K562 (cell line): ENCODE measurements at regions not wholly inside any gene's neighbourhood (a gene's known extent, or its start where the extent isn't known, plus 50 kb on each side); places are given as distances from the start of the nearest gene placed in this dataset.

Experiments used
- ATAC-seq: fragments of 200-7000 bp; cut with Tn5 transposase; 3 replicates; pipeline ENCODE4 v1.9.1; 2020; ENCODE audit warnings: moderate library complexity
- BruUV-seq: library from RNA; stranded (reverse); fragments of 400-500 nt; replicated peaks from 2 replicates; lab custom pipeline; 2021; lab: Mats Ljungman, UMichigan
- CTCF ChIA-PET: fragments of 300-600 bp; formaldehyde crosslinking; extraction: SDS; loops from one replicate; lab custom pipeline; 2021; ENCODE audit warnings: low intra/inter-chr PET ratio; lab: Yijun Ruan, JAX
- POLR2A ChIA-PET: fragments of 300-600, 350-650 bp; sonication (Branson Sonifier 250); formaldehyde crosslinking; extraction: SDS; loops from one replicate; lab custom pipeline; 2021; ENCODE audit warnings: antibody characterized with exemption, inconsistent platforms; lab: Yijun Ruan, JAX
- DNase-seq, 4 experiments: peaks; one replicate each; pipeline versions ENCODE4 v3.0.0 to v3.0.0-alpha.2; 2011 to 2018; ENCODE audit warnings: low spot score in 3 of 4, mixed read lengths in 3 of 4; ENCODE audit errors: extremely low read depth in 1 of 4
- FAIRE-seq: peaks from 2 replicates; lab custom pipeline; 2011; peaks lifted over from hg19 to GRCh38; lab: Jason Lieb, UNC
- H2AFZ ChIP-seq: 2 replicates; pipeline ENCODE4 v1.6.0; 2011; ENCODE audit warnings: low read depth, low read length, control low read depth, inconsistent platforms
- H3K27ac ChIP-seq: fragments of 200-600 bp; 3 replicates; pipeline ENCODE4 v1.8.0; 2011; ENCODE audit warnings: low read depth, mild to moderate bottlenecking, control low read depth, inconsistent platforms, low read length, moderate library complexity, mixed read lengths; ENCODE audit errors: extremely low read depth
- H3K27me3 ChIP-seq, 2 experiments: fragments of 300-600 bp in 1 of 2; 2 replicates in 1 of 2; 3 replicates in 1 of 2; pipeline versions ENCODE4 v1.6.0 to v1.8.0; 2011; ENCODE audit warnings: inconsistent platforms in 2 of 2, low read length in 2 of 2, mild to moderate bottlenecking in 1 of 2, mixed read lengths in 1 of 2, moderate library complexity in 1 of 2; ENCODE audit not compliant: control insufficient read depth in 2 of 2, insufficient read depth in 2 of 2
- H3K36me3 ChIP-seq: fragments of 300-600 bp; 3 replicates; pipeline ENCODE4 v1.8.0; 2011; ENCODE audit warnings: mild to moderate bottlenecking, low read length, inconsistent platforms; ENCODE audit not compliant: control insufficient read depth, insufficient read depth
- H3K4me1 ChIP-seq, 2 experiments: fragments of 200-600 bp in 1 of 2; replicated peaks in 1 of 2; 2 replicates in 1 of 2; 3 replicates in 1 of 2; pipeline versions ENCODE4 v1.5.1 to v1.8.0; 2011; ENCODE audit warnings: inconsistent platforms in 2 of 2, low read length in 2 of 2, mild to moderate bottlenecking in 1 of 2, mixed read lengths in 1 of 2, moderate library complexity in 1 of 2; ENCODE audit not compliant: control insufficient read depth in 2 of 2, insufficient read depth in 2 of 2
- H3K4me2 ChIP-seq: 2 replicates; pipeline ENCODE4 v1.6.1; 2011; ENCODE audit warnings: low read length, control low read depth, inconsistent platforms, mixed read lengths; ENCODE audit not compliant: insufficient read depth
- H3K4me3 ChIP-seq: fragments of 200-600 bp; sonication (generic), shearing (Covaris generic); 2 replicates; pipeline ENCODE4 v1.5.1; 2016; ENCODE audit warnings: control low read depth, inconsistent platforms
- H3K79me2 ChIP-seq: fragments of 200-600 bp; 3 replicates; pipeline ENCODE4 v1.8.0; 2011; ENCODE audit warnings: low read length, inconsistent platforms; ENCODE audit not compliant: control insufficient read depth, insufficient read depth
- H3K9ac ChIP-seq, 2 experiments: 2 replicates each; pipeline versions ENCODE4 v1.6.0 to v1.6.1; 2011; ENCODE audit warnings: low read depth in 2 of 2, low read length in 2 of 2, control low read depth in 1 of 2, inconsistent platforms in 1 of 2, mild to moderate bottlenecking in 1 of 2, mixed read lengths in 1 of 2; ENCODE audit not compliant: insufficient read depth in 1 of 2
- H3K9me1 ChIP-seq: one replicate; pipeline ENCODE4 v1.6.0; 2011; ENCODE audit warnings: inconsistent platforms, mild to moderate bottlenecking, low read length, moderate library complexity; ENCODE audit not compliant: control insufficient read depth, insufficient read depth
- H3K9me3 ChIP-seq: replicated peaks from 2 replicates; pipeline ENCODE4 v1.5.1; 2011; ENCODE audit warnings: low read depth, low read length, inconsistent platforms; ENCODE audit not compliant: control insufficient read depth, insufficient read depth
- H4K20me1 ChIP-seq: replicated peaks from 2 replicates; pipeline ENCODE4 v1.6.1; 2011; ENCODE audit warnings: low read length, inconsistent platforms, mixed read lengths; ENCODE audit not compliant: control insufficient read depth, insufficient read depth
- ASH1L ChIP-seq: fragments of 450-650 bp; IDR thresholded peaks from 2 replicates; pipeline ENCODE4 v1.6.1; 2018; ENCODE audit warnings: borderline replicate concordance, mild to moderate bottlenecking, low read depth; ENCODE audit not compliant: partially characterized antibody
- ELK1 ChIP-seq: sonication (generic); formaldehyde crosslinking; IDR thresholded peaks from 2 replicates; pipeline ENCODE4 v1.8.1; 2022; ENCODE audit warnings: missing genetic modification reagents
- ETV1 ChIP-seq: fragments of 450-650 bp; conservative IDR thresholded peaks from 2 replicates; pipeline ENCODE4 v1.6.1; 2016; ENCODE audit warnings: missing genetic modification characterization, control low read depth, low read depth, missing compliant biosample characterization
- FOXK1 ChIP-seq: sonication (generic); formaldehyde crosslinking; IDR thresholded peaks from 2 replicates; pipeline ENCODE4 v1.8.0; 2022; ENCODE audit warnings: missing genetic modification reagents, mild to moderate bottlenecking, borderline replicate concordance
- GATAD2A ChIP-seq: fragments of 450-650 bp; IDR thresholded peaks from 2 replicates; pipeline ENCODE4 v1.6.1; 2017
- KDM1A ChIP-seq, 2 experiments: fragments of 450-650 bp; IDR thresholded peaks; 2 replicates each; pipeline ENCODE4 v1.6.1; 2016; ENCODE audit warnings: mild to moderate bottlenecking in 2 of 2
- KHSRP ChIP-seq: fragments of 450-650 bp; IDR thresholded peaks from 2 replicates; pipeline ENCODE4 v1.6.1; 2017
- MTA3 ChIP-seq: fragments of 450-650 bp; formaldehyde crosslinking; IDR thresholded peaks from 2 replicates; pipeline ENCODE4 v1.6.1; 2017; ENCODE audit warnings: mild to moderate bottlenecking, borderline replicate concordance
- MXD1 ChIP-seq: fragments of 250-450 bp; sonication (Bioruptor Pico); IDR thresholded peaks from 2 replicates; pipeline ENCODE4 v1.8.0; 2021; ENCODE audit warnings: borderline replicate concordance, mild to moderate bottlenecking, moderate library complexity; ENCODE audit not compliant: poor library complexity, severe bottlenecking
- PHB2 ChIP-seq: fragments of 450-650 bp; IDR thresholded peaks from 2 replicates; pipeline ENCODE4 v1.6.1; 2017; ENCODE audit warnings: low read depth
- POLR2H ChIP-seq: IDR thresholded peaks from 2 replicates; pipeline ENCODE4 v1.6.1; 2016; ENCODE audit warnings: missing genetic modification characterization, low read depth, mild to moderate bottlenecking, control low read depth, missing compliant biosample characterization, moderate library complexity
- RBM15 ChIP-seq: fragments of 200-400 bp; formaldehyde crosslinking; IDR thresholded peaks from 2 replicates; pipeline ENCODE4 v1.6.1; 2018; ENCODE audit warnings: mild to moderate bottlenecking, low read length, moderate library complexity; ENCODE audit not compliant: insufficient read depth
- RFX7 ChIP-seq: fragments of 250-450 bp; sonication (Bioruptor Pico); IDR thresholded peaks from 2 replicates; pipeline ENCODE4 v1.5.1; 2021; ENCODE audit warnings: mild to moderate bottlenecking
- ZBTB5 ChIP-seq: fragments of 450-650 bp; IDR thresholded peaks from 2 replicates; pipeline ENCODE4 v1.6.1; 2017; ENCODE audit warnings: antibody characterized with exemption
- ZC3H8 ChIP-seq: fragments of 450-650 bp; IDR thresholded peaks from 2 replicates; pipeline ENCODE4 v1.6.1; 2017
- ZNF639 ChIP-seq, 2 experiments: fragments of 200-800 bp in 1 of 2; sonication (Bioruptor generic) in 1 of 2; sonication (generic) in 1 of 2; formaldehyde crosslinking in 1 of 2; IDR thresholded peaks in 1 of 2; conservative IDR thresholded peaks in 1 of 2; 2 replicates each; pipeline versions ENCODE4 v1.5.0 to v1.6.1; 2016 to 2020; ENCODE audit warnings: missing compliant biosample characterization in 1 of 2, missing genetic modification characterization in 1 of 2, missing genetic modification reagents in 1 of 2
- WGBS: fragments of 100-300 bp; shearing (Covaris generic); methylation state at CpG from one replicate; pipeline ENCODE4 v1.1.6; 2016; ENCODE audit warnings: low coverage, mixed read lengths; ENCODE audit not compliant: insufficient coverage; ENCODE audit errors: missing lambda C conversion rate; 5-methylcytosine and 5-hydroxymethylcytosine counted together
- in situ Hi-C: fragments of 300-500 bp; cut with MboI; formaldehyde crosslinking; loops from 4 replicates; pipeline ENCODE4 v1.15.0; 2018; ENCODE audit warnings: inconsistent platforms, mixed read lengths
- intact Hi-C: fragments of 100-400 bp; cut with micrococcal nuclease; formaldehyde crosslinking; loops from 2 replicates; pipeline ENCODE4 v1.14.2; 2022

- in situ Hi-C loops = no loop called here
- FAIRE-seq (peak; percentile 23), ATAC-seq (no peak), DNase-seq (no peak)
- no peaks in the 10 kb centered on the region for H3K79me2 ChIP-seq
- H2AFZ ChIP-seq = no peak overlapping the region
- H3K27ac ChIP-seq = no peak overlapping the region
- ChIA-PET POLR2A (interaction anchor here (0.6 to 0.8 kb wide), 2 partner anchors 11 to 17 kb away, joined by 3 to 4 read pairs; no protein-coding TSS in a partner anchor), CTCF (no interaction called here)
- intact Hi-C loops = no loop called here
- no peak overlapping the region for H3K4me3 ChIP-seq
- no peak overlapping the region; a peak in 1 of 4 replicates for H3K9ac ChIP-seq
- H3K4me2 ChIP-seq = no peak overlapping the region
- WGBS = 10% methylated on average over 19 of the region's 19 CpGs
- no peaks in the 10 kb centered on the region for H3K9me1 ChIP-seq
- H4K20me1 ChIP-seq = no peaks in the 10 kb centered on the region
- H3K27me3 ChIP-seq = peaks cover 7 to 15% of the 10 kb centered on the region in 2 experiments; a peak in 3 of 5 replicates
- H3K4me1 ChIP-seq = peaks cover 0 to 5% of the 10 kb centered on the region in 2 experiments; a peak in 3 of 5 replicates
- H3K9me3 ChIP-seq = no peaks in the 10 kb centered on the region; the same call in 1 of the 2 replicates
- H3K36me3 ChIP-seq = no peaks in the 10 kb centered on the region
- no TSS peak for BruUV-seq
- no peak for TF ChIP-seq ASH1L
- TF ChIP-seq KDM1A (IDR thresholded peaks at IDR 0.05) = no peak
- TF ChIP-seq PHB2 = no peak
- no peak for TF ChIP-seq RBM15
- no peak for TF ChIP-seq MTA3
- TF ChIP-seq RFX7 (CRISPR knock-in tag) = no peak
- TF ChIP-seq MXD1 (CRISPR knock-in tag) = no peak
- TF ChIP-seq ZBTB5 = no peak
- TF ChIP-seq POLR2H (tag) = no peak
- no peak for TF ChIP-seq FOXK1 (CRISPR knock-in tag)
- TF ChIP-seq ZC3H8 = no peak
- TF ChIP-seq KHSRP = no peak
- TF ChIP-seq ZNF639 (CRISPR knock-in tag; conservative IDR thresholded peaks at IDR 0.05 in 1 of 2, IDR thresholded peaks at IDR 0.05 in 1 of 2) = no peak
- TF ChIP-seq GATAD2A = no peak
- no peak for TF ChIP-seq ELK1 (CRISPR knock-in tag)
- no peak for TF ChIP-seq ETV1
These were observed 156.4 kb downstream of the C16orf95 start for GRCh38 chr16:87160701-87161337.
